Parathyroid adenoma (tissue), 2 donors: ENCODE measurements at regions not wholly inside any gene's neighbourhood (a gene's known extent, or its start where the extent isn't known, plus 50 kb on each side); places are given as distances from the start of the nearest gene placed in this dataset.

Source experiments
- H2AFZ ChIP-seq: fragments of 300-600 bp; sonication (generic); one replicate; pipeline ENCODE4 v1.7.0; 2017; ENCODE audit warnings: antibody characterized with exemption, mild to moderate bottlenecking
- H3K27ac ChIP-seq: fragments of 300-600 bp; sonication (generic); one replicate; pipeline ENCODE4 v1.7.0; 2017
- H3K27me3 ChIP-seq: fragments of 300-600 bp; sonication (generic); one replicate; pipeline ENCODE4 v1.7.0; 2017; ENCODE audit warnings: low read length; ENCODE audit not compliant: control insufficient read depth, insufficient read depth
- H3K36me3 ChIP-seq: fragments of 300-600 bp; sonication (generic); one replicate; pipeline ENCODE4 v1.7.0; 2017; ENCODE audit warnings: low read length; ENCODE audit not compliant: control insufficient read depth, insufficient read depth
- H3K4me1 ChIP-seq: fragments of 300-600 bp; sonication (generic); one replicate; pipeline ENCODE4 v1.7.0; 2017; ENCODE audit warnings: control low read depth
- H3K4me2 ChIP-seq: fragments of 300-600 bp; sonication (generic); one replicate; pipeline ENCODE4 v1.7.0; 2017; ENCODE audit warnings: low read length
- H3K4me3 ChIP-seq: fragments of 300-600 bp; sonication (generic); one replicate; pipeline ENCODE4 v1.7.0; 2017; ENCODE audit warnings: low read depth, low read length
- H3K79me2 ChIP-seq: fragments of 300-600 bp; sonication (generic); one replicate; pipeline ENCODE4 v1.7.0; 2017; ENCODE audit warnings: control low read depth
- H3K9ac ChIP-seq: fragments of 300-600 bp; sonication (generic); one replicate; pipeline ENCODE4 v1.7.0; 2017; ENCODE audit warnings: mild to moderate bottlenecking
- H3K9me3 ChIP-seq: fragments of 300-600 bp; sonication (generic); one replicate; pipeline ENCODE4 v1.7.0; 2017; ENCODE audit warnings: low read length; ENCODE audit not compliant: control insufficient read depth
- TF ChIP-seq, protein P1 (sequence below): fragments of 300-600 bp; sonication (generic); IDR thresholded peaks from one replicate; pipeline ENCODE4 v1.7.0; 2017; ENCODE audit warnings: antibody characterized with exemption, mild to moderate bottlenecking
- donor health status: primary hyperparathyroidism.

DNA sequence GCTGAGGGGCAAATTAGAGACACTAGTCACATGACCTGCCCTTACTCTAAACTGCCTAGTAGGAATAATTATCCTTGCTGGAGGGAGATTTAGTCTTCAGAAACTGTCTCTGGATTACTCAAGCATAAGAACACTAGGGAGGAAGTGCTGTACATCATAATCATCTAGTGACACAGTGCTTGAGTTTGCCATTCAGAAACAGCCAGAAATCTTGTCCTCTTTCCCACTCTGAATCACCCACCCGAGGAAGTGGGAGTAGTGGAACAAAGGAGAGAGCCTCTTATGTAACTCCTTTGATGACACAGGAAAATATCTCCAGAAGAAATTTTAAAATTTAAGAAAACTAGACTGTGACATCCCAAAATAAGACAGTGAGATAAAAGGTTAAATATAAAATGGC lies 69.3 kb upstream of the PCDH19 start:
- Histone ChIP-seq H3K27me3 (no peaks in the 10 kb centered on the region), H3K79me2 (no peaks in the 10 kb centered on the region), H3K9ac (no peak overlapping the region), H3K27ac (no peak overlapping the region), H3K4me3 (no peak overlapping the region), H2AFZ (no peak overlapping the region), H3K9me3 (no peaks in the 10 kb centered on the region), H3K4me1 (no peaks in the 10 kb centered on the region), H3K4me2 (no peak overlapping the region), H3K36me3 (no peaks in the 10 kb centered on the region)
- TF ChIP-seq, protein P1, sequence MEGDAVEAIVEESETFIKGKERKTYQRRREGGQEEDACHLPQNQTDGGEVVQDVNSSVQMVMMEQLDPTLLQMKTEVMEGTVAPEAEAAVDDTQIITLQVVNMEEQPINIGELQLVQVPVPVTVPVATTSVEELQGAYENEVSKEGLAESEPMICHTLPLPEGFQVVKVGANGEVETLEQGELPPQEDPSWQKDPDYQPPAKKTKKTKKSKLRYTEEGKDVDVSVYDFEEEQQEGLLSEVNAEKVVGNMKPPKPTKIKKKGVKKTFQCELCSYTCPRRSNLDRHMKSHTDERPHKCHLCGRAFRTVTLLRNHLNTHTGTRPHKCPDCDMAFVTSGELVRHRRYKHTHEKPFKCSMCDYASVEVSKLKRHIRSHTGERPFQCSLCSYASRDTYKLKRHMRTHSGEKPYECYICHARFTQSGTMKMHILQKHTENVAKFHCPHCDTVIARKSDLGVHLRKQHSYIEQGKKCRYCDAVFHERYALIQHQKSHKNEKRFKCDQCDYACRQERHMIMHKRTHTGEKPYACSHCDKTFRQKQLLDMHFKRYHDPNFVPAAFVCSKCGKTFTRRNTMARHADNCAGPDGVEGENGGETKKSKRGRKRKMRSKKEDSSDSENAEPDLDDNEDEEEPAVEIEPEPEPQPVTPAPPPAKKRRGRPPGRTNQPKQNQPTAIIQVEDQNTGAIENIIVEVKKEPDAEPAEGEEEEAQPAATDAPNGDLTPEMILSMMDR = no peak

DNA sequence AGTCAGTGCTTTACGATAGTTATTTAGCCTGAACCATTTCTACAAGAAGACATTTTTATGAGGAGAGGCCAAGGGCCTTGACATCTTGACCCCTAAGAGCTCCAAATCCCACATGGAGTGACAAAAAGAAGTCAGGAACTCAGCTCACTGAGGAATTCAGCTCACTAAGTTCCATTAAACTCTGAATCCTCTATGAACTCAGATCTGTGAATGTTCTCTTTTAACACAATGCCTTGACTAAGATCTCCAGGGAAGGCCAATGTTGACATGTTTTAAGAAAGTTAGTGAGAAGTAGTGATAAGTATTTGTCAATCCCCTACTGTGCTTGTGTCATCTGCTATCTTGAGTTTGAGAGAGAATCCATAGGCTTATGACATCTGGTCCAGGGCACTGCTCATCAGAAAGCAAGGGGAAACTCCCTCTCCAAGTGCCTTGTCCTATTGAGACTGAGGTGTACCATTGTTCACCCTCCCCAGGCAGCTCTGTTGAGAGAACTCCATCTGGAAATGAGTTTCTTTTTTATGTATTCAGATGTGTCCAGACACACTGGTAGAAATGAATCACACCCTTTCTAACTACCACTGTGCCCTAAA lies 68.7 kb upstream of the PCDH19 start:
- no peaks in the 10 kb centered on the region for H3K27me3 ChIP-seq
- TF ChIP-seq, protein P1 = no peak
- H3K9ac ChIP-seq = no peak overlapping the region
- no peaks in the 10 kb centered on the region for H3K4me1 ChIP-seq
- H3K27ac ChIP-seq = no peak overlapping the region
- no peak overlapping the region for H3K4me3 ChIP-seq
- H3K79me2 ChIP-seq = no peaks in the 10 kb centered on the region
- no peaks in the 10 kb centered on the region for H3K36me3 ChIP-seq
- no peaks in the 10 kb centered on the region for H3K9me3 ChIP-seq
- no peak overlapping the region for H2AFZ ChIP-seq
- no peak overlapping the region for H3K4me2 ChIP-seq

DNA sequence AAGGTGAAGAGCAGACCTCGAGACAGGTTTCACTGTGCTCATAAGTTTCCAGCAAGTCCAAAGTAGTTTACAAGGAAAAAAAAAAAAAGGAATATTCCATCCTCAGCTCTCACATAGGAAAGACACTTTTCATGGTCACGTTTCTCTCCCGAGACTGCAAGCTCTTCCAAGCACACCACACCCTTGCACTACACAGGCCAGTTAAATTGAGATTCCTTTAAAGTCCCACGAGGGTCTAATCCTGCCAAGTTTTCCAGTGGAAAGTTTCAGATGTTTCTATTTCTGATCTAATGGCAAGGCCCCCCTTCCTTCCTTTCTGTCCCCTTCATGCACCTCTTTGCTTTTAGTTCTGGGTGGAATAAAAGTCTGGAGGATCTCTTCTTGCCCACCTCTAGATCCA lies 67.9 kb upstream of the PCDH19 start:
- Histone ChIP-seq H3K27me3 (no peaks in the 10 kb centered on the region), H3K4me1 (no peaks in the 10 kb centered on the region), H3K9ac (no peak overlapping the region), H3K27ac (no peak overlapping the region), H3K9me3 (no peaks in the 10 kb centered on the region), H3K4me3 (no peak overlapping the region), H2AFZ (no peak overlapping the region), H3K36me3 (no peaks in the 10 kb centered on the region), H3K79me2 (no peaks in the 10 kb centered on the region), H3K4me2 (no peak overlapping the region)
- TF ChIP-seq, protein P1 = no peak

DNA sequence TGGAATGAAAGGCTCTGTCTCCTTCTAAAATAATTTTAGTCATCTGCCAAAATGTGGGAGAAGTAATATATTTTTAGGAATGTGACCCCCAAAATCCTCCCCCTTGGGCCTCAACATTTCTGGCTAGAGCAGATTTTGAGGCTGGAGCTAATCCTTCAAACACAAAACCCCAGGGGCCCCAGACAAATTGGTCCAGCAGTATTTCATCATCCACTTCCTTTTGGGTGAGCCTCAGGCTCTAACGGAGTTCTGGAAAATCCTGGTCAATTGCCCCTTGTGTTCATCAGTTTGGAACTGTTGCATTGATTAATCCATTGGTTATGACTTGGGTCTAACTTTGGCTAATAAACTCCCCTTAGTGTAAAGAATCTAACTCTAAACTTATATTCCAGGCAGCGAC lies 67.4 kb upstream of the PCDH19 start:
- no peak overlapping the region for H3K9ac ChIP-seq
- H3K27ac ChIP-seq = no peak overlapping the region
- H3K4me2 ChIP-seq = no peak overlapping the region
- H3K79me2 ChIP-seq = no peaks in the 10 kb centered on the region
- H3K27me3 ChIP-seq = no peaks in the 10 kb centered on the region
- no peaks in the 10 kb centered on the region for H3K36me3 ChIP-seq
- H3K4me3 ChIP-seq = no peak overlapping the region
- no peaks in the 10 kb centered on the region for H3K9me3 ChIP-seq
- no peaks in the 10 kb centered on the region for H3K4me1 ChIP-seq
- TF ChIP-seq, protein P1 = no peak
- no peak overlapping the region for H2AFZ ChIP-seq
